ENCODE measurements at regions not wholly inside any gene's neighbourhood (a gene's known extent, or its start where the extent isn't known, plus 50 kb on each side); places are given as distances from the start of the nearest gene placed in this dataset.
"Not testable (repeated sequence)": the region's sequence is repeated elsewhere in the genome, so short reads cannot be mapped to it uniquely, and the experiment has no call there.

- DNase-seq (ENCODE audit: low read depth in 2 of 2), result no peak
These were observed 66.7 kb upstream of the MYO3A start for GRCh38 chr10:25867321-25867720.

GRCh38 chr10:25869067-25869591, 64.9 kb upstream of the MYO3A start:
- no peak for DNase-seq (ENCODE audit: low read depth in 2 of 2)

GRCh38 chr10:25869609-25870008, 64.4 kb upstream of the MYO3A start:
- no peak for DNase-seq (ENCODE audit: low read depth in 2 of 2)

- DNase-seq (ENCODE audit: low read depth in 2 of 2), result not testable (repeated sequence)
These were observed 59.6 kb upstream of the MYO3A start for GRCh38 chr10:25874402-25874801.

GRCh38 chr10:25875556-25876165, 58.4 kb upstream of the MYO3A start:
- DNase-seq (ENCODE audit: low read depth in 2 of 2), result peak; percentile 13 to 19

- no peak for DNase-seq (ENCODE audit: low read depth in 2 of 2)
These were observed 56.7 kb upstream of the MYO3A start for GRCh38 chr10:25877296-25877695.

All from stimulated activated CD8-positive, alpha-beta memory T cell treated with anti-CD3 and anti-CD28 coated beads, Interleukin-7, amount 100 ng/mL, for 4 hours (primary cell).